IMR-90 (cell line): ENCODE measurements at regions not wholly inside any gene's neighbourhood (a gene's known extent, or its start where the extent isn't known, plus 50 kb on each side); places are given as distances from the start of the nearest gene placed in this dataset.

ENCODE experiments used
- ATAC-seq: fragments of 200-7000 bp; cut with Tn5 transposase; 2 replicates; pipeline ENCODE4 v1.9.1; 2020; ENCODE audit warnings: low read depth, mild to moderate bottlenecking, moderate library complexity
- BruUV-seq: library from RNA; stranded (reverse); fragments of 400-500 nt; replicated peaks from 2 replicates; lab custom pipeline; 2021; lab: Mats Ljungman, UMichigan
- CTCF ChIA-PET: fragments of 300-600 bp; formaldehyde crosslinking; extraction: SDS; loops from one replicate; lab custom pipeline; 2021; ENCODE audit warnings: antibody characterized with exemption; lab: Yijun Ruan, JAX
- POLR2A ChIA-PET: fragments of 300-600 bp; sonication (Branson Sonifier 250); formaldehyde crosslinking; loops from one replicate; lab custom pipeline; 2022; ENCODE audit warnings: antibody characterized with exemption; ENCODE audit not compliant: unreplicated experiment; lab: Charles Lee
- DNase-seq: peaks from one replicate; pipeline ENCODE4 v3.0.0; 2013
- H2AFZ ChIP-seq: replicated peaks from 2 replicates; pipeline ENCODE3; 2013; ENCODE audit warnings: low read length, mild to moderate bottlenecking; ENCODE audit not compliant: poor library complexity
- H2AK5ac ChIP-seq: 2 replicates; pipeline ENCODE4 v1.6.1; 2013; ENCODE audit warnings: low read depth, low read length, inconsistent platforms
- H2AK9ac ChIP-seq: replicated peaks from 2 replicates; pipeline ENCODE3; 2013; ENCODE audit warnings: mild to moderate bottlenecking, low read depth, low read length, moderate library complexity; ENCODE audit not compliant: poor library complexity
- H2BK120ac ChIP-seq: 2 replicates; pipeline ENCODE4 v1.6.1; 2013; ENCODE audit warnings: low read depth, low read length, inconsistent platforms
- H2BK15ac ChIP-seq: 3 replicates; pipeline ENCODE4 v1.6.1; 2013; ENCODE audit warnings: low read depth, low read length, inconsistent platforms
- H2BK20ac ChIP-seq: 2 replicates; pipeline ENCODE4 v1.6.1; 2013; ENCODE audit warnings: low read depth, mild to moderate bottlenecking, inconsistent platforms, low read length, moderate library complexity
- H2BK5ac ChIP-seq: 2 replicates; pipeline ENCODE4 v1.6.1; 2013; ENCODE audit warnings: mild to moderate bottlenecking, low read depth, low read length, inconsistent platforms; ENCODE audit not compliant: poor library complexity, severe bottlenecking
- H3K14ac ChIP-seq: replicated peaks from 2 replicates; pipeline ENCODE4 v1.6.1; 2013; ENCODE audit warnings: low read depth, low read length, inconsistent platforms
- H3K18ac ChIP-seq: 2 replicates; pipeline ENCODE4 v1.6.1; 2013; ENCODE audit warnings: low read depth, low read length, control low read depth
- H3K23ac ChIP-seq: 2 replicates; pipeline ENCODE4 v1.6.1; 2013; ENCODE audit warnings: low read depth, low read length, inconsistent platforms
- H3K27ac ChIP-seq: 2 replicates; pipeline ENCODE4 v1.5.1; 2013; ENCODE audit warnings: mild to moderate bottlenecking, control low read depth, low read length; ENCODE audit not compliant: insufficient read depth
- H3K27me3 ChIP-seq: 2 replicates; pipeline ENCODE4 v1.6.1; 2013; ENCODE audit warnings: low read length; ENCODE audit not compliant: control insufficient read depth, insufficient read depth
- H3K36me3 ChIP-seq: 2 replicates; pipeline ENCODE4 v1.6.1; 2013; ENCODE audit warnings: low read length, mixed read lengths; ENCODE audit not compliant: control insufficient read depth, insufficient read depth
- H3K4ac ChIP-seq: 2 replicates; pipeline ENCODE4 v1.6.1; 2013; ENCODE audit warnings: low read depth, low read length, inconsistent platforms
- H3K4me1 ChIP-seq: 2 replicates; pipeline ENCODE4 v1.6.1; 2013; ENCODE audit warnings: low read length, mixed read lengths; ENCODE audit not compliant: control insufficient read depth, insufficient read depth
- H3K4me2 ChIP-seq: 2 replicates; pipeline ENCODE4 v1.6.1; 2013; ENCODE audit warnings: low read depth, mild to moderate bottlenecking, control low read depth, low read length, moderate library complexity
- H3K4me3 ChIP-seq: 2 replicates; pipeline ENCODE4 v1.5.1; 2013; ENCODE audit warnings: low read depth, mild to moderate bottlenecking, control low read depth, low read length, moderate library complexity; ENCODE audit not compliant: insufficient read depth
- H3K56ac ChIP-seq: 2 replicates; pipeline ENCODE4 v1.6.1; 2013; ENCODE audit warnings: low read length, inconsistent platforms; ENCODE audit not compliant: insufficient read depth; ENCODE audit errors: extremely low read depth
- H3K79me1 ChIP-seq, 2 experiments: 2 replicates each; pipeline ENCODE4 v1.6.1; 2013; ENCODE audit warnings: low read length in 2 of 2, inconsistent platforms in 1 of 2, low read depth in 1 of 2
- H3K9ac ChIP-seq: 2 replicates; pipeline ENCODE4 v1.6.1; 2013; ENCODE audit warnings: low read depth, low read length, control low read depth
- H3K9me1 ChIP-seq: 2 replicates; pipeline ENCODE4 v1.6.1; 2013; ENCODE audit warnings: low read length, inconsistent platforms; ENCODE audit not compliant: insufficient read depth
- H3K9me3 ChIP-seq: 2 replicates; pipeline ENCODE4 v1.6.1; 2013; ENCODE audit warnings: low read length; ENCODE audit not compliant: control insufficient read depth, insufficient read depth
- H4K20me1 ChIP-seq: 2 replicates; pipeline ENCODE4 v1.6.1; 2013; ENCODE audit warnings: low read length, inconsistent platforms; ENCODE audit not compliant: insufficient read depth
- H4K5ac ChIP-seq: 2 replicates; pipeline ENCODE4 v1.6.1; 2013; ENCODE audit warnings: mild to moderate bottlenecking, low read depth, low read length, control low read depth
- H4K8ac ChIP-seq, 2 experiments: 2 replicates each; pipeline ENCODE4 v1.6.1; 2013; ENCODE audit warnings: low read depth in 2 of 2, low read length in 2 of 2, control low read depth in 1 of 2, inconsistent platforms in 1 of 2
- H4K91ac ChIP-seq: 2 replicates; pipeline ENCODE4 v1.6.1; 2013; ENCODE audit warnings: low read depth, low read length, inconsistent platforms; ENCODE audit not compliant: insufficient read depth
- RFX5 ChIP-seq: IDR thresholded peaks from 2 replicates; pipeline ENCODE4 v1.8.0; 2012; ENCODE audit warnings: low read depth, mild to moderate bottlenecking, low read length, moderate library complexity
- dilution Hi-C: fragments of 300-500 bp; cut with HindIII; formaldehyde crosslinking; loops from one replicate; pipeline ENCODE4 v1.14.3; 2018; ENCODE audit warnings: low sequenced_read_pairs; ENCODE audit not compliant: unreplicated experiment
- in situ Hi-C: fragments of 300-500 bp; cut with MboI; formaldehyde crosslinking; loops from 3 replicates; pipeline ENCODE4 v1.14.3; 2019; ENCODE audit warnings: low sequenced_read_pairs, inconsistent platforms, mixed read lengths
- intact Hi-C: fragments of 100-400 bp; cut with micrococcal nuclease; formaldehyde crosslinking; loops from 2 replicates; pipeline ENCODE4 v1.10.0; 2022

GRCh38 chr22:23001463-23001862 is 68.9 kb upstream of the GNAZ start:
- Histone ChIP-seq H3K14ac (no peak overlapping the region), H3K9me1 (no peaks in the 10 kb centered on the region), H3K27ac (no peak overlapping the region), H3K18ac (no peak overlapping the region), H3K27me3 (no peaks in the 10 kb centered on the region), H2AK9ac (no peak overlapping the region), H2BK15ac (no peak overlapping the region), H3K56ac (no peak overlapping the region), H4K5ac (no peak overlapping the region), H3K23ac (no peak overlapping the region), H2AFZ (no peak overlapping the region), H2BK120ac (no peak overlapping the region), H2AK5ac (no peak overlapping the region), H4K8ac (no peak overlapping the region), H2BK20ac (no peak overlapping the region), H2BK5ac (no peak overlapping the region), H3K4ac (no peak overlapping the region), H3K4me2 (no peak overlapping the region), H3K9ac (no peak overlapping the region), H4K91ac (no peak overlapping the region), H3K79me1 (no peaks in the 10 kb centered on the region), H3K9me3 (peaks cover 2% of the 10 kb centered on the region; the same call in 1 of the 2 replicates), H3K36me3 (no peaks in the 10 kb centered on the region), H3K4me1 (no peaks in the 10 kb centered on the region), H3K4me3 (no peak overlapping the region), H4K20me1 (no peaks in the 10 kb centered on the region)
- CTCF ChIA-PET = no interaction called here
- TF ChIP-seq RFX5 = no peak
- dilution Hi-C loops (no loop called here), in situ Hi-C loops (no loop called here), intact Hi-C loops (no loop called here)
- DNase-seq (no peak), ATAC-seq (no peak)
- POLR2A ChIA-PET = no interaction called here
- BruUV-seq = no TSS peak
